ENCODE measurements at regions not wholly inside any gene's neighbourhood (a gene's known extent, or its start where the extent isn't known, plus 50 kb on each side); places are given as distances from the start of the nearest gene placed in this dataset.

DNA sequence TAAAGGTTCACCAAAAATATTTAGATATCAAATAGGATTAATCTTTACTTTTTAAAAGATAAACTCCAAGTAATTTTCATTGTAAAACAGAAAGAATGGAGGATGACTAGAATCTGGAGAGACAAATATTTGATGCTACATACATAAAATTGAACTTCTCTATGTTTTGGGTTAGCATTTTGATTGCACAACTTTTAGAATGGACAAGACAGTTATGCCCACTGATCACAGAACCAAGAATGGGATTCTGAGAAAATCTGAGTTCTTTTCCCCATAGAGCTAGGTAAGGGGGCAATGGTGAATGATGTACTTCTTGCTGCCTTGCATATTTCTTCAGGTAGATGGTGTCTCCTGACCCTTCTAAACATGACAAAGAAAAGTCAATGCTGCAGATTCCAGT is 191.2 kb upstream of the ZEB2 start:
- TF ChIP-seq, protein P1, sequence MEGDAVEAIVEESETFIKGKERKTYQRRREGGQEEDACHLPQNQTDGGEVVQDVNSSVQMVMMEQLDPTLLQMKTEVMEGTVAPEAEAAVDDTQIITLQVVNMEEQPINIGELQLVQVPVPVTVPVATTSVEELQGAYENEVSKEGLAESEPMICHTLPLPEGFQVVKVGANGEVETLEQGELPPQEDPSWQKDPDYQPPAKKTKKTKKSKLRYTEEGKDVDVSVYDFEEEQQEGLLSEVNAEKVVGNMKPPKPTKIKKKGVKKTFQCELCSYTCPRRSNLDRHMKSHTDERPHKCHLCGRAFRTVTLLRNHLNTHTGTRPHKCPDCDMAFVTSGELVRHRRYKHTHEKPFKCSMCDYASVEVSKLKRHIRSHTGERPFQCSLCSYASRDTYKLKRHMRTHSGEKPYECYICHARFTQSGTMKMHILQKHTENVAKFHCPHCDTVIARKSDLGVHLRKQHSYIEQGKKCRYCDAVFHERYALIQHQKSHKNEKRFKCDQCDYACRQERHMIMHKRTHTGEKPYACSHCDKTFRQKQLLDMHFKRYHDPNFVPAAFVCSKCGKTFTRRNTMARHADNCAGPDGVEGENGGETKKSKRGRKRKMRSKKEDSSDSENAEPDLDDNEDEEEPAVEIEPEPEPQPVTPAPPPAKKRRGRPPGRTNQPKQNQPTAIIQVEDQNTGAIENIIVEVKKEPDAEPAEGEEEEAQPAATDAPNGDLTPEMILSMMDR (IDR thresholded peaks at IDR 0.05; ENCODE audit: insufficient read depth, low read depth, low read length) = no peak
- no peak overlapping the region for H3K4me3 ChIP-seq (ENCODE audit: low read depth, low read length)
- no peak for DNase-seq (ENCODE audit: low read depth)

DNA sequence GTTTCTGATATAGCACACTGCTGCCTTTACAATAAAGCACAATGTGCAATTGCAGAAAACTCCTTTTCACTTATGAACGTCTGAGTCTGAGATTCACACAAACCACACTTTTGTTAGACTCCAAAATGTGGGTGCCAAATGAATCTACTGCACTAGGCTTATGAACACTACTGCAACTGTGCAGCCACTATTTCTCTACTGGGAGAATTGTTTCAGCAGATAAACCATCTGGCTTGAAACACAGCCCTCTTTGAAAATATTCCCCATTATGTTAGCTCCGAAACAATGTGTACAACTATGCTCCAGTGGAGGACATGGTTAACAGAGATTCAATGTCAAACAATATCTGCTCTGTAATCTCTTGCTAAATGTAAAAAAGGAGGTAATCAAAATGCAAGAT is 188.7 kb upstream of the ZEB2 start:
- no peak for DNase-seq (ENCODE audit: low read depth)
- H3K4me3 ChIP-seq (ENCODE audit: low read depth, low read length) = no peak overlapping the region
- TF ChIP-seq, protein P1 (IDR thresholded peaks at IDR 0.05; ENCODE audit: insufficient read depth, low read depth, low read length) = no peak

- TF ChIP-seq, protein P1 (IDR thresholded peaks at IDR 0.05; ENCODE audit: insufficient read depth, low read depth, low read length) = no peak
- H3K4me3 ChIP-seq (ENCODE audit: low read depth, low read length) = no peak overlapping the region
- DNase-seq (ENCODE audit: low read depth) = no peak
Observed at GRCh38 chr2:144707736-144708326, 187.9 kb upstream of the ZEB2 start.

DNA sequence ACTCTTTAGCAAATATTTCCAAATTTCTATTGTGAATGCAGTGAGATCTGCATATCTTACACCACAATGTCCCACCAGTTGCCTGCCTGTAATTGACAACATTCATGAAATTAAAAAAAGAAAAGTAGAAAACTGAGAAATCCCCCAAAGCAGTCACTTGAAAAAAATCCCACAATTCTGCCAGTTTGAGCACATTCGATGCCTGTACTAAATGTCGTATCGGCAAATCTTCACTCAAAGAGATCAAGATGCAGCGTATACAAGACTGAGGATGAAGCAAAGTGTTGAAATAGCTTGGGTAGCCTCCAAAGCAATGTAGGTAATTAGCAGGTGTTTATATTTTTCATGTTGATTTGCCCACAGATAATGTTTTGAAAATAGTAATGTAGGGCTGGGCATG is 186.7 kb upstream of the ZEB2 start:
- no peak overlapping the region for H3K4me3 ChIP-seq (ENCODE audit: low read depth, low read length)
- TF ChIP-seq, protein P1 (IDR thresholded peaks at IDR 0.05; ENCODE audit: insufficient read depth, low read depth, low read length) = no peak
- no peak for DNase-seq (ENCODE audit: low read depth)

DNA sequence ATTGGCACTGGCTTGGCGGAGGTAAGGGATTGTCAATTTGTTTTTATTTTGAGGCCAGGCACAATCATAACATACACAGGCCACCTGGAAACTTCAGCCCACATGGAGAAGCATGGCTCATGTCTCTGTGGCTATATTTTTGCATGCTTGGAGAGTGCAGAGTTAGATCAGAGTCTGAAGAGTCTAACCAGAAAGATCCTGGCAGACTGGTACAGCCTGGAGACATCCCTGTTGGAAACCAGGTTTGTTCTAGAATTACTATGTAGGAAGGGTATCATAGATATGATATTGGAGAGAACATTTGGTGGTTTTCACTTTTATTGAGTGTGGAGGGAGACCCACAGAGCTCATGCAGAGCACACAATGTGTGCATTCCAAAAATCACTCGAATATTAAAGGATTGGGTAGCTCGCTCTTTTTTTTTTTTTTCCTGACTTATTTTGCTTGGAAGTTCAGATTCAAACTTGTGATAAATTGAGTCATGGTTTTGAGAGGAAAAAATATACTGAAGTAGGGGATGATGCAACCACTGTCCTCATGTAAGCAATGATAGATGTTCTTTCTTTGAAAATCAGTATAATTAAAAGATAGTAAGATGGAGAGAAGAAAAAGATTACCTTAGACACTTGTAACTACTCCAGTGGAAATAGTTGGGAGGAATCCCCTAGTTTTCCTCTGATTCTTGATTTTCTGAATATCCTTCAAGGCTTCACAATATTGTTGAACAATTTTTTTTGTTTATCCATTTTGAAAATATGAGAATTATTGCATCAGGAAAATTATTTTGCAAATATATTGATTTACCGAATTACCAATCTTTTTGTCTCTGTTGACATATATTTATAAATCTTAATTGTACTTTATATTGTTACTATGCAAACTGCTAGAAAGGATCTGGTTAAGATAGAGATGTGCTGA is 185.7 kb upstream of the ZEB2 start:
- DNase-seq (ENCODE audit: low read depth) = peak; percentile 80
- TF ChIP-seq, protein P1 (IDR thresholded peaks at IDR 0.05; ENCODE audit: insufficient read depth, low read depth, low read length) = no peak
- H3K4me3 ChIP-seq (ENCODE audit: low read depth, low read length) = no peak overlapping the region

DNA sequence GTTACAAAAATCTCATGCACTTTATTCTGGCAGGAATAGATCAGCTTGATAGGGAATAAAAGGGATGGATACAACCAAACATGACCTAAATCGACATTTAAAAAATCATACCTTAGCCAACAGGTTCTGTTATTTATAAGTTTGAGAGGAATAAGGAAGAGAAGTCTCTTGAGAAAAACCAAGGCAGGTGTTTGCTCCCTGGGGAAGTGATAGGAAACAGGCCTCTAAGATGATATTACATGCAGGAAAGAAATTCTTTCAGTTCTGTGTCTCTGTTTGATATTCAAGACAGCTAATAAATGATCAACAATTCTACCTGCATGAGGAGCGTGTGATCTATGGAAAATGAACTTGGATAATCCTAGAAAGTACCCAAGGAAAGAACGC is 184.8 kb upstream of the ZEB2 start:
- DNase-seq (ENCODE audit: low read depth) = no peak
- H3K4me3 ChIP-seq (ENCODE audit: low read depth, low read length) = no peak overlapping the region
- TF ChIP-seq, protein P1 (IDR thresholded peaks at IDR 0.05; ENCODE audit: insufficient read depth, low read depth, low read length) = no peak
